GM19351 (cell line): ENCODE measurements at regions not wholly inside any gene's neighbourhood (a gene's known extent, or its start where the extent isn't known, plus 50 kb on each side); places are given as distances from the start of the nearest gene placed in this dataset.
A peak's percentile ranks its signal among the peaks of the same experiment; 100 is the strongest.
"Not testable (repeated sequence)": the region's sequence is repeated elsewhere in the genome, so short reads cannot be mapped to it uniquely, and the experiment has no call there.

Experiments used
- ATAC-seq: cut with Tn5 transposase; IDR thresholded peaks from one replicate; pipeline ENCODE4 v1.9.1; 2021; ENCODE audit warnings: mild to moderate bottlenecking, moderate library complexity; ENCODE audit not compliant: unreplicated experiment

DNA sequence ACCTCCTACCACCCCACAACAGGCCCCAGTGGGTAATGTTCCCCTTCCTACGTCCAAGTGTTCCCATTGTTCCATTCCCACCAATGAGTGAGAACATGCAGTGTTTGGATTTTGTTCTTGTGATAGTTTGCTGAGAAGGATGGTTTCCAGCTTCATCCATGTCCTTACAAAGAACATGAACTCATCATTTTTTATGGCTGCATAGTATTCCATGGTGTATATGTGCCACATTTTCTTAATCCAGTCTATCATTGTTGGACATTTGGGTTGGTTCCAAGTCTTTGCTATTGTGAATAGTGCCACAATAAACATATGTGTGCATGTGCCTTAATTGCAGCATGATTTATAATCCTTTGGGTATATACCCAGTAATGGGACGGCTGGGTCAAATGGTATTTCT is 81.6 kb downstream of the P2RY10 start:
- ATAC-seq = not testable (repeated sequence)

DNA sequence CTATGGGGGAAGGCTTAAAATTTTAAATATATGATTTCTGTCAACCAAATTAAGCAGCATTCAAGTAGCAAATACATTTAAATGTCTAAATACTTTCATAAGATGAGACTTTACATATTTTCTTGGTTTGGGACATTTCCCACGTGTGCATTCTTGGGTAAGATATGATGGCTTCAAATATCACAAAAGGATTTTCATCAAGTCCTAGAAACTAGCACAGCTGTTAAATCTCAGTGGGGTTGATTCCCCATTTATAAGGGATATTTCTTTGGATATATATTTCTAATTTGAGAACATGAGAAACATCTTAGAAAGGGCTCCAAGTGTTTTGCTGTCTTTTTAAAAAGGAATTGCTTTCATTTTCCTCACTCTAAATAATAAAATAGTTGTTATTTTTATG is 90.2 kb downstream of the P2RY10 start:
- ATAC-seq = no peak

- no peak for ATAC-seq
These were observed 91.1 kb downstream of the P2RY10 start for GRCh38 chrX:79036157-79036880.

- peak; percentile 99 for ATAC-seq
These were observed 78.8 kb upstream of the GPR174 start for GRCh38 chrX:79065696-79066095.

- ATAC-seq = no peak
These were observed 66.4 kb upstream of the GPR174 start for GRCh38 chrX:79078114-79078513.

GRCh38 chrX:79079477-79079876 is 65.0 kb upstream of the GPR174 start:
- ATAC-seq = no peak

GRCh38 chrX:79080141-79080540 is 64.3 kb upstream of the GPR174 start:
- ATAC-seq = no peak

GRCh38 chrX:79081895-79082512 is 62.5 kb upstream of the GPR174 start:
- ATAC-seq = peak; percentile 83

- no peak for ATAC-seq
These were observed 61.6 kb upstream of the GPR174 start for GRCh38 chrX:79082899-79083298.

DNA sequence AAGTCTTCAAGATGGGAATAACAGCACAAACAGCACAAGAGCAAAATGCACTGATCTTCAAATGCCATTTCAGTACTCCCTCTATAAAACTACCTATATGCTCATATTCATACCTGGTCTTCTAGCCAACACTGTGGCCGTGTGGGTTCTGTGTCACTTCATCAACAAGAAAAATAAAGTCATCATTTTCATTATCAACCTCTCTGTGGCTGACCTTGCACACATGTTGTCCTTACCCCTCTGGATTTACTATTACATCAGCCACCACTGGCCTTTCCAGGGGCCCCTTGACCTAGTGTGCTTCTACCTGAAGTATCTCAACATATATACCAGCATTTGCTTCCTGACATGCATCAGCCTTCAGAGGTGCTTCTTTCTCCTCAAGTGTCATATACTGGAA is 59.6 kb upstream of the GPR174 start:
- no peak for ATAC-seq

GRCh38 chrX:79089896-79090584 is 54.4 kb upstream of the GPR174 start:
- ATAC-seq = no peak

DNA sequence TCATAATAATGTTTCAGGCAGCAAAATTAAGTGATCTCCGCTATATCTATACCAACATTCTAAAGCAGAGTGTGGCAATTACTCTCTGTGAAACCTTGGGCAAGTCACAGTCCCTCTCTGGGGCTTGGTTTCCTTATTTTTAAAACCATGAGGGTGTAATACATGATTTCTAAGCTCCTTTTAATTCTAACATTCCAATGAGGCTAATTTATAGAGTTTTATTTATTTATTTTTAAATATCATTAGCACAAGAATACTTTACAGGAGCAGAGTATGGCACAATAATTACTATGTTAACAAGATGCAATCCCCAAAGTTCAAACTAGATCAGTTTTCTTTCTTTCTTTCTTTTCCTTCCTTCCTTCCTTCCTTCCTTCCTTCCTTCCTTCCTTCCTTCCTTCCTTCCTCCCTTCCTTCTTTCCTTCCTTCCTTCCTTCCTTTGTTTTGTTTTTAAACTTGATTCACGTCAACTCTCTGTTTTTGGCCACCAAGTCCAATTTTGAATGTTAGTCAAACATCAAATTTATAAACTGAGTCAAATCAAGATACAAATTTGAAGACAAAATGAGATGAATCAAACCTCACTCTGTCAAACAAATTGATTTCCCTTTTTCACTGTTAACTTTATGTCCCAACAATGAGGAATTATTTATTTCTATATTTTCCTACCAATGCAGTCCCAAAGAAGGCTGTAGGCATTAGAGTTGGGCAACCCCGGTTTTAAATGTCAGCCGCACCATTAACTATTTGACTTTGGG is 50.2 kb upstream of the GPR174 start:
- ATAC-seq = no peak
